H1 (cell line): ENCODE measurements at regions not wholly inside any gene's neighbourhood (a gene's known extent, or its start where the extent isn't known, plus 50 kb on each side); places are given as distances from the start of the nearest gene placed in this dataset.

Experiments
- CTCF ChIA-PET: fragments of 300-600 bp; sonication (Branson Sonifier 250); formaldehyde crosslinking; loops from one replicate; lab custom pipeline; 2021; ENCODE audit not compliant: partially characterized antibody; lab: Charles Lee
- POLR2A ChIA-PET: fragments of 300-600 bp; sonication (Branson Sonifier 250); formaldehyde crosslinking; loops from one replicate; lab custom pipeline; 2021; ENCODE audit warnings: inconsistent platforms; ENCODE audit not compliant: partially characterized antibody; lab: Charles Lee
- DNase-seq, 2 experiments: peaks; one replicate each; pipeline versions ENCODE4 v3.0.0 to v3.0.0-alpha.2; 2010 to 2022; ENCODE audit warnings: low spot score in 2 of 2, low read depth in 1 of 2, mixed read lengths in 1 of 2
- FAIRE-seq: peaks from 2 replicates; lab custom pipeline; 2011; peaks lifted over from hg19 to GRCh38; lab: Jason Lieb, UNC
- H2AFZ ChIP-seq: 2 replicates; pipeline ENCODE4 v1.8.1; 2012; ENCODE audit warnings: low read length, inconsistent platforms
- H2AK5ac ChIP-seq: 2 replicates; pipeline ENCODE4 v1.6.1; 2013; ENCODE audit warnings: low read depth, low read length
- H2BK120ac ChIP-seq: replicated peaks from 2 replicates; pipeline ENCODE3; 2013; ENCODE audit warnings: low read depth, low read length, inconsistent platforms
- H2BK12ac ChIP-seq: 2 replicates; pipeline ENCODE4 v1.6.1; 2013; ENCODE audit warnings: low read depth, low read length
- H2BK15ac ChIP-seq: 2 replicates; pipeline ENCODE4 v1.6.1; 2013; ENCODE audit warnings: low read length
- H2BK20ac ChIP-seq: 2 replicates; pipeline ENCODE4 v1.6.1; 2013; ENCODE audit warnings: low read length
- H2BK5ac ChIP-seq: 2 replicates; pipeline ENCODE4 v1.6.1; 2013; ENCODE audit warnings: low read depth, low read length
- H3K14ac ChIP-seq: 2 replicates; pipeline ENCODE4 v1.6.1; 2013; ENCODE audit warnings: inconsistent platforms; ENCODE audit not compliant: insufficient read length
- H3K18ac ChIP-seq: 2 replicates; pipeline ENCODE4 v1.6.1; 2013; ENCODE audit warnings: low read length; ENCODE audit errors: extremely low read depth
- H3K23ac ChIP-seq: 2 replicates; pipeline ENCODE4 v1.6.1; 2013; ENCODE audit warnings: inconsistent platforms; ENCODE audit not compliant: insufficient read length
- H3K23me2 ChIP-seq: 2 replicates; pipeline ENCODE4 v1.6.1; 2013; ENCODE audit warnings: low read depth, low read length
- H3K27ac ChIP-seq: 2 replicates; pipeline ENCODE4 v1.6.1; 2011; ENCODE audit warnings: low read depth, low read length, inconsistent platforms
- H3K27me3 ChIP-seq, 4 experiments: replicated peaks in 1 of 4; 1 replicate in 1 of 4; 2 replicates in 3 of 4; pipeline versions ENCODE4 v1.6.1 to v1.8.1; 2011 to 2013; ENCODE audit warnings: low read length in 3 of 4, mild to moderate bottlenecking in 3 of 4, inconsistent platforms in 2 of 4, mixed read lengths in 2 of 4, moderate library complexity in 1 of 4; ENCODE audit not compliant: control insufficient read depth in 3 of 4, insufficient read depth in 3 of 4; ENCODE audit errors: extremely low read depth in 1 of 4
- H3K36me3 ChIP-seq, 4 experiments: 2 replicates each; pipeline versions ENCODE4 v1.6.1 to v1.8.1; 2011 to 2013; ENCODE audit warnings: mild to moderate bottlenecking in 4 of 4, low read length in 3 of 4, moderate library complexity in 2 of 4, control low read depth in 1 of 4, inconsistent platforms in 1 of 4; ENCODE audit not compliant: insufficient read depth in 4 of 4, control insufficient read depth in 2 of 4
- H3K4ac ChIP-seq: replicated peaks from 2 replicates; pipeline ENCODE3; 2013; ENCODE audit warnings: low read length, low read depth, mixed read lengths, inconsistent platforms; ENCODE audit not compliant: insufficient read length
- H3K4me1 ChIP-seq, 4 experiments: replicated peaks in 1 of 4; 1 replicate in 1 of 4; 2 replicates in 3 of 4; pipeline versions ENCODE4 v1.6.1 to v1.8.1; 2011 to 2013; ENCODE audit warnings: low read length in 3 of 4, inconsistent platforms in 2 of 4, mixed read lengths in 1 of 4; ENCODE audit not compliant: insufficient read depth in 4 of 4, control insufficient read depth in 3 of 4
- H3K4me2 ChIP-seq, 2 experiments: 2 replicates each; pipeline versions ENCODE4 v1.6.1 to v1.8.1; 2011 to 2013; ENCODE audit warnings: low read depth in 2 of 2, low read length in 2 of 2, control low read depth in 1 of 2, inconsistent platforms in 1 of 2, mild to moderate bottlenecking in 1 of 2; ENCODE audit not compliant: insufficient read depth in 1 of 2
- H3K4me3 ChIP-seq, 4 experiments: fragments of 200-600, 300-600 bp in 1 of 4; sonication (generic), shearing (Covaris generic), sonication (Bioruptor Twin) in 1 of 4; 2 replicates each; pipeline versions ENCODE4 v1.5.1 to v1.8.1; 2011 to 2016; ENCODE audit warnings: low read length in 4 of 4, low read depth in 3 of 4, control low read depth in 2 of 4, inconsistent platforms in 2 of 4, mild to moderate bottlenecking in 2 of 4, mixed read lengths in 1 of 4, moderate library complexity in 1 of 4; ENCODE audit not compliant: insufficient read depth in 2 of 4; ENCODE audit errors: extremely low read depth in 1 of 4
- H3K56ac ChIP-seq: replicated peaks from 2 replicates; pipeline ENCODE3; 2013; ENCODE audit warnings: low read depth, mild to moderate bottlenecking, mixed read lengths, low read length, inconsistent platforms; ENCODE audit not compliant: insufficient read length
- H3K79me1 ChIP-seq: 2 replicates; pipeline ENCODE4 v1.6.1; 2013; ENCODE audit warnings: low read depth, low read length, control low read depth
- H3K79me2 ChIP-seq, 2 experiments: 2 replicates each; pipeline versions ENCODE4 v1.6.1 to v1.8.1; 2012 to 2013; ENCODE audit warnings: low read length in 2 of 2, mild to moderate bottlenecking in 2 of 2, inconsistent platforms in 1 of 2; ENCODE audit not compliant: insufficient read depth in 2 of 2, control insufficient read depth in 1 of 2
- H3K9ac ChIP-seq, 4 experiments: replicated peaks in 1 of 4; 1 replicate in 1 of 4; 2 replicates in 3 of 4; pipeline versions ENCODE4 v1.6.1 to v1.8.1; 2011 to 2013; ENCODE audit warnings: low read depth in 3 of 4, low read length in 3 of 4, control low read depth in 2 of 4, mild to moderate bottlenecking in 2 of 4, moderate library complexity in 2 of 4, inconsistent platforms in 1 of 4; ENCODE audit errors: extremely low read depth in 1 of 4
- H3K9me3 ChIP-seq, 2 experiments: 2 replicates each; pipeline versions ENCODE4 v1.6.1 to v1.8.1; 2012 to 2013; ENCODE audit warnings: mild to moderate bottlenecking in 2 of 2, moderate library complexity in 2 of 2, control low read depth in 1 of 2, inconsistent platforms in 1 of 2, low read depth in 1 of 2, low read length in 1 of 2, mixed read lengths in 1 of 2; ENCODE audit not compliant: insufficient read depth in 2 of 2
- H4K20me1 ChIP-seq, 2 experiments: replicated peaks in 1 of 2; 2 replicates each; pipeline versions ENCODE3 to v1.8.1; 2011 to 2013; ENCODE audit warnings: inconsistent platforms in 2 of 2, low read length in 2 of 2, mild to moderate bottlenecking in 1 of 2; ENCODE audit not compliant: insufficient read depth in 2 of 2, control insufficient read depth in 1 of 2
- H4K5ac ChIP-seq: 2 replicates; pipeline ENCODE4 v1.6.1; 2013; ENCODE audit warnings: low read length, low read depth, mixed read lengths, inconsistent platforms; ENCODE audit not compliant: insufficient read length
- H4K8ac ChIP-seq: 2 replicates; pipeline ENCODE4 v1.8.0; 2013; ENCODE audit warnings: mild to moderate bottlenecking, moderate library complexity, low read length, inconsistent platforms; ENCODE audit not compliant: insufficient read depth; ENCODE audit errors: extremely low read depth
- H4K91ac ChIP-seq: replicated peaks from 2 replicates; pipeline ENCODE3; 2013; ENCODE audit warnings: low read length, mixed read lengths, inconsistent platforms; ENCODE audit not compliant: insufficient read length
- CBX5 ChIP-seq: fragments of 300-800, 300-1000 bp; sonication (generic); IDR thresholded peaks from 2 replicates; pipeline ENCODE4 v1.7.1; 2016; ENCODE audit warnings: antibody characterized with exemption, low read length, low read depth
- CTCF ChIP-seq, 3 experiments: IDR thresholded peaks; 1 replicate in 2 of 3; 2 replicates in 1 of 3; pipeline versions ENCODE4 v1.5.1 to v1.6.1; 2011; ENCODE audit warnings: low read length in 3 of 3, mild to moderate bottlenecking in 3 of 3, inconsistent platforms in 2 of 3, low read depth in 1 of 3, moderate library complexity in 1 of 3; ENCODE audit not compliant: insufficient read depth in 1 of 3; ENCODE audit errors: control extremely low read depth in 1 of 3
- EZH2 ChIP-seq: fragments of 200-600 bp; sonication (generic); IDR thresholded peaks from 2 replicates; pipeline ENCODE4 v1.7.1; 2012; ENCODE audit warnings: low read depth, mild to moderate bottlenecking, moderate library complexity, low read length, inconsistent platforms; ENCODE audit not compliant: severe bottlenecking
- JUND ChIP-seq: IDR thresholded peaks from 2 replicates; pipeline ENCODE4 v1.6.1; 2011; ENCODE audit warnings: mild to moderate bottlenecking, improper control_type of control experiment, low read length
- MAFK ChIP-seq: IDR thresholded peaks from 2 replicates; pipeline ENCODE4 v1.6.1; 2012; ENCODE audit warnings: low read depth, mild to moderate bottlenecking, improper control_type of control experiment, low read length
- POU5F1 ChIP-seq: IDR thresholded peaks from 2 replicates; pipeline ENCODE4 v1.6.1; 2011; ENCODE audit warnings: low read depth, mild to moderate bottlenecking, low read length, moderate library complexity
- RBBP5 ChIP-seq: IDR thresholded peaks from 2 replicates; pipeline ENCODE4 v1.7.1; 2012; ENCODE audit warnings: low read depth, mild to moderate bottlenecking, inconsistent platforms, low read length, moderate library complexity, borderline replicate concordance
- RNF2 ChIP-seq: fragments of 200-900, 300-1000 bp; sonication (generic); IDR thresholded peaks from 2 replicates; pipeline ENCODE4 v1.7.1; 2016; ENCODE audit warnings: borderline replicate concordance, low read depth, mild to moderate bottlenecking, antibody characterized with exemption, low read length; ENCODE audit not compliant: poor library complexity, severe bottlenecking; ENCODE audit errors: missing control alignments
- SIRT6 ChIP-seq: IDR thresholded peaks from one replicate; pipeline ENCODE4 v1.7.1; 2012; ENCODE audit warnings: low read length, inconsistent platforms
- SIX5 ChIP-seq: IDR thresholded peaks from 2 replicates; pipeline ENCODE4 v1.6.1; 2011; ENCODE audit warnings: mild to moderate bottlenecking, low read depth, low read length
- SP1 ChIP-seq: IDR thresholded peaks from 2 replicates; pipeline ENCODE4 v1.6.1; 2011; ENCODE audit warnings: low read depth, low read length
- TAF1 ChIP-seq: IDR thresholded peaks from 2 replicates; pipeline ENCODE4 v1.6.1; 2011; ENCODE audit warnings: mild to moderate bottlenecking, low read depth, low read length
- WGBS, 2 experiments: shearing (Covaris generic) in 1 of 2; methylation state at CpG; one replicate each; pipeline versions ENCODE4 v1.1.6 to v1.1.7; 2013 to 2015; ENCODE audit warnings: low lambda C conversion rate in 2 of 2, mixed read lengths in 2 of 2, inconsistent platforms in 1 of 2, low coverage in 1 of 2, missing lambda C conversion rate in 1 of 2; ENCODE audit not compliant: insufficient replicate concordance in 2 of 2, insufficient coverage in 1 of 2, insufficient read length in 1 of 2; ENCODE audit errors: extremely low coverage in 1 of 2, missing lambda C conversion rate in 1 of 2; 5-methylcytosine and 5-hydroxymethylcytosine counted together

DNA sequence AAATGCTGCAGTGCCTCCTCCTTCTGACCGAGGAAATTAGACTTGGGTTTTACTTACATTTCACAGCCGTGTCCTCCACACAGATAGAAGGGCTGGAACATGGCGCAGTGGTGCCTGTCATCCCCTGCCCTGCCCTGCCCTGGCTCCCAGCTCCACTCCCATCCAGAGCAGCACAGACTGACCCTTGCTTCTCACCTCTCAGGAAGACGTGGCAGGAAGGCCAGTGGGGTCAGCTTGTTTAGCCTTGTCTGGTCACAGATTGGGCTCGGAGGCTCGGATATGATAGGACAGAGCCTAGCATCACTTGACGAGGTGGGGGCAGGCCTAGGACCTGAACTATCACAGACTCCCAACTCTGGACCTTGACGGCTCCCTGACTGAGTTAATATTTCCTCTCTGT, 88.5 kb downstream of the LINGO1 start:
- no peaks in the 10 kb centered on the region for H3K79me1 ChIP-seq
- H3K4me2 ChIP-seq: no peak overlapping the region
- no peaks in the 10 kb centered on the region for H3K27me3 ChIP-seq
- no peak overlapping the region for H4K8ac ChIP-seq
- H3K36me3 ChIP-seq: no peaks in the 10 kb centered on the region
- H2BK5ac ChIP-seq: no peak overlapping the region
- peak overlapping the region; percentile 45 for H3K4ac ChIP-seq
- no peak overlapping the region for H2AK5ac ChIP-seq
- no peak overlapping the region for H3K4me3 ChIP-seq
- H4K91ac ChIP-seq: peak overlapping the region; percentile 78
- peak overlapping the region; percentile 13 for H2BK120ac ChIP-seq
- no peaks in the 10 kb centered on the region for H3K23me2 ChIP-seq
- H3K14ac ChIP-seq: no peak overlapping the region
- WGBS, 2 experiments: 85% methylated on average over 8 of the region's 8 CpGs; no CpG with 5 or more reads in 1 of the 2 experiments
- H2AFZ ChIP-seq: no peak overlapping the region
- ChIA-PET POLR2A (interaction anchor here (0.9 kb wide), 1 partner anchor 134 kb away, joined by 3 read pairs; no protein-coding TSS in a partner anchor), CTCF (interaction anchor here (0.6 to 11.4 kb wide), 71 partner anchors 8 to 581 kb away, joined by 3 to 156 read pairs (median 5); partner anchors contain the start of gene HMG20A)
- H4K20me1 ChIP-seq: no peaks in the 10 kb centered on the region
- no peak overlapping the region for H3K9ac ChIP-seq
- no peak overlapping the region for H3K23ac ChIP-seq
- no peak for FAIRE-seq
- H3K79me2 ChIP-seq: no peaks in the 10 kb centered on the region
- H3K9me3 ChIP-seq: no peaks in the 10 kb centered on the region
- no peak overlapping the region for H3K27ac ChIP-seq
- H4K5ac ChIP-seq: no peak overlapping the region
- no peak overlapping the region; the same call in 1 of the 2 replicates for H2BK12ac ChIP-seq
- no peak overlapping the region for H3K56ac ChIP-seq
- no peak for DNase-seq
- H3K18ac ChIP-seq: 0 out of 2 replicates have a peak overlapping the region, but pooled peaks have one; percentile 0
- H2BK20ac ChIP-seq: no peak overlapping the region
- H2BK15ac ChIP-seq: 0 out of 2 replicates have a peak overlapping the region, but pooled peaks have one; percentile 18
- peaks cover 0 to 17% (median 10%) of the 10 kb centered on the region in 4 experiments; a peak in 6 of 7 replicates for H3K4me1 ChIP-seq
- TF ChIP-seq SP1: no peak
- TF ChIP-seq CTCF (IDR thresholded peaks at IDR 0.05; ENCODE audit: control extremely low read depth in 1 of 3, insufficient read depth in 1 of 3, low read depth in 1 of 3, low read length in 3 of 3): no peak
- no peak for TF ChIP-seq SIRT6
- TF ChIP-seq RNF2: no peak
- TF ChIP-seq JUND: no peak
- TF ChIP-seq TAF1: no peak
- no peak for TF ChIP-seq SIX5
- no peak for TF ChIP-seq RBBP5
- TF ChIP-seq POU5F1: no peak
- no peak for TF ChIP-seq MAFK
- no peak for TF ChIP-seq CBX5
- TF ChIP-seq EZH2: no peak
